ENCODE measurements at regions not wholly inside any gene's neighbourhood (a gene's known extent, or its start where the extent isn't known, plus 50 kb on each side); places are given as distances from the start of the nearest gene placed in this dataset.

GRCh38 chr3:1847571-1847970 lies 251.1 kb upstream of the CNTN4 start:
- TF ChIP-seq, protein P1, sequence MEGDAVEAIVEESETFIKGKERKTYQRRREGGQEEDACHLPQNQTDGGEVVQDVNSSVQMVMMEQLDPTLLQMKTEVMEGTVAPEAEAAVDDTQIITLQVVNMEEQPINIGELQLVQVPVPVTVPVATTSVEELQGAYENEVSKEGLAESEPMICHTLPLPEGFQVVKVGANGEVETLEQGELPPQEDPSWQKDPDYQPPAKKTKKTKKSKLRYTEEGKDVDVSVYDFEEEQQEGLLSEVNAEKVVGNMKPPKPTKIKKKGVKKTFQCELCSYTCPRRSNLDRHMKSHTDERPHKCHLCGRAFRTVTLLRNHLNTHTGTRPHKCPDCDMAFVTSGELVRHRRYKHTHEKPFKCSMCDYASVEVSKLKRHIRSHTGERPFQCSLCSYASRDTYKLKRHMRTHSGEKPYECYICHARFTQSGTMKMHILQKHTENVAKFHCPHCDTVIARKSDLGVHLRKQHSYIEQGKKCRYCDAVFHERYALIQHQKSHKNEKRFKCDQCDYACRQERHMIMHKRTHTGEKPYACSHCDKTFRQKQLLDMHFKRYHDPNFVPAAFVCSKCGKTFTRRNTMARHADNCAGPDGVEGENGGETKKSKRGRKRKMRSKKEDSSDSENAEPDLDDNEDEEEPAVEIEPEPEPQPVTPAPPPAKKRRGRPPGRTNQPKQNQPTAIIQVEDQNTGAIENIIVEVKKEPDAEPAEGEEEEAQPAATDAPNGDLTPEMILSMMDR (IDR thresholded peaks at IDR 0.05; ENCODE audit: low read depth, low read length) = no peak
- TF ChIP-seq POLR2A (IDR thresholded peaks at IDR 0.05; ENCODE audit: extremely low read depth, insufficient read length) (no peak), MAX (IDR thresholded peaks at IDR 0.05; ENCODE audit: low read depth, low read length) (no peak)
